GM21723 (cell line): ENCODE measurements at regions not wholly inside any gene's neighbourhood (a gene's known extent, or its start where the extent isn't known, plus 50 kb on each side); places are given as distances from the start of the nearest gene placed in this dataset.
"Not testable (repeated sequence)": the region's sequence is repeated elsewhere in the genome, so short reads cannot be mapped to it uniquely, and the experiment has no call there.

Experiments used
- ATAC-seq: cut with Tn5 transposase; IDR thresholded peaks from one replicate; pipeline ENCODE4 v1.9.1; 2021; ENCODE audit warnings: mild to moderate bottlenecking, moderate library complexity; ENCODE audit not compliant: unreplicated experiment

DNA sequence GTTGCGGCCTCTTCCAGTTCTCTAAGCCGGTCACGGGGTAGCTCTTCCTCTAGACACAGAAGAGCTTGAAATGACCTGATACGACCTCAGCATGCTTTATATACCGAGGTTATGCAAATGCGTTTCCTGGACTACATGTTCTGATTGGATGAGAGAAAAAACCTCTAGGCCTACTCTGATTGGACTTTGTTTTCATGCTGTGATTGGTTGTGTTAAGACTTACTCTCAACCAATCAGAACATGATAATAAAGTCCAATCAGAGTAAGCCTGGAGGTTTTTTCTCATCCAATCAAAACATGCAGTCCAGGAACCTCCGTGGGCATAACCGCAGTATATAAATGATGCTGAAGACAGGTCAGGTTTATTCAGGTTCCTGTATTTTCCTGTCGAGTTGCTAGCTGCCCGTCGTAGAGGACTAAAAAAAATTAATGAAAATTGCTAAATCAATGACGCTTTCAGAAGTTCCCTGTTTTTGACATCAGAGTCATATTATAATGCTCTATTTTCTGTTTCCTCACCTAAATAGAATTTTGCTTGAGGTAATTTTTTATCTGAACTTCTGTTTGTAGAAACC lies 177.4 kb downstream of the POTEB3 start:
- no peak for ATAC-seq

DNA sequence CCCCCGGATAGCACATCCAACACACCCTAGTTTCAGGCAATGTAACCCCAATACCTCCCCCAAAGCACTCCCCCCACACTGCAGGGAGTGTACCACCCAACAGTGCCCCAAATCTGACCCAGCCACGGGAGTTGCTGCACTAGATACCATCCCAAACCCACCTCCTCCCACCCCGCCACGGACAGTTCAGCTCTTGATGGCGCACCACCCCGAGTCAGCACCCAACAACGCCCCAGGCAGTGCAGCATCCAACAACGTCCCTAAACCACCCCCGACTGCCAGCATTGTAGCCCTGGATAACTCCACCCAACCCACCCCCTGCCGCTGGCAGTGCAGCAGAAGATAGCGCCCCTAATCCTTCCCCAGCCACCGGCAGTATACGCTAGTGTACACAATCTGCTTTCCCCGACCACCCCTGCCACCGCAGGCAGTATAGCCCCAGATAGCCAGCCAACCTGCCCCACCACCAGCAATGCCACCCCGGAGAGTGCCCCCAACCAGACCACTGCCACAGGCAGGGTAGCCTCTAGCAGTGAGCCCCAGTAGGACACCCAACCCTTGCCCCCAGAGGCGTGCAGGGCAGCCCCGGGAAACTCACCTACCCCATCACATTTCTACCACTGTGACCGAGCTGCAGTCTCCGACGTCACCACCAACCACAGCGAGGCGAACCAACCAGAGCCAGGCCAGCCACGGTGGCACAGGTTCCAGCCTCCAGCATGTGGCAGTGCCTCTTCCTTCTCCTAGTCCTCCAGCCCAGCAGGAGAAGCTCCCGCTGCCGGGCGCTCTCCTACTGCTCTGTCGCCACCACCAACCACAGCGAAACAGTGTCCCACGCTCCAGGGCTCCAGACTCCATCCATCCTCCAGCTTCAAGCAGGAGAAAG lies 178.1 kb downstream of the POTEB3 start:
- no peak for ATAC-seq

DNA sequence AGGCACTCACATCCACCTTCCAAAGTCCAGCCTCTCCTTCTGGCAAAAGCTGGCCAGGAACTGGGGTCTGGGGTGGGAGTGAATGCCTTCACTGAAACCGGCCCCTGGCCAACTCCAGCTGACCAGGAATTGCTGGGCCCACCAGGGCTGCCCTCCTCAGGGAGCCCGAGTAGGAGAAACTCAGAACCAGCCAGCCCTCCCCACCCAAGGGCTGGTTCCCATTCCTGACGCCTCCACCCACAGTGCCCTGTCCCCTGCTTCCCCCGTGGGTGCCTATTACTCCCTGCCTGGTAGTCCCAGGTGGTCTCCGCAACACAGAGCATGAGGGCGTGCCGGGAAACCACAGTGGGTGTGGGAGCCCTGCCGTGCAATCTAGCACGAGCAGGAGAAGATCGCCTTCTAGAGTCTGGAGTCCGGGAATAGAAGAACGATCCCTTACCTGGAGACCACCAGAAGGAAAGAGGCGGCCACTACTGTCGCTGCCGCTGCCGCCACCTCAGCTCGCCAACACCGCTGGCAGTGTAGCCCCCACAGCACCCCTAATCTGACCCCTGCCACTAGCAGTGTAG lies 178.8 kb downstream of the POTEB3 start:
- no peak for ATAC-seq

- no peak for ATAC-seq
Observed at GRCh38 chr15:21260966-21261395, 179.3 kb downstream of the POTEB3 start.

DNA sequence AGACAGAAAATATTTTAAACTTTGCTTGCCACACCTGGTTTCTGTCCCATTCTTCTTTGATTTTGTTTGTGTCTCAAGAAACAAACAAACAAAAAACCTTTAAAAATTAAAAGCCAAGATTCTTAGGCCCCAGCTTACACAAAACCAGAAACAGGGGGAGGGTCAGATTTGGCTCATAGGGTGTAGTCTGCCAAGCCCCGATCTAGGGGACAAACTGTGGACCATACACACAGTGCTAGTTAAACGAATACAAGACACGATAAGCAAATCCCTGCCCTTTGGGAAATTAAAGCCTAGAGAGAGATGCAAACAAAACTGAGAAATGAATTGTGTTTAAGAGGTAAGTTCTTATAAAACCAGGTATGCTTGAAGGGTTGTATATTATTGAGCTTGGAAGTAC lies 181.7 kb downstream of the POTEB3 start:
- not testable (repeated sequence) for ATAC-seq

GRCh38 chr15:21249508-21250019 lies 190.7 kb downstream of the POTEB3 start:
- not testable (repeated sequence) for ATAC-seq
